SK-MEL-5 (cell line): ENCODE measurements at regions not wholly inside any gene's neighbourhood (a gene's known extent, or its start where the extent isn't known, plus 50 kb on each side); places are given as distances from the start of the nearest gene placed in this dataset.
"Not testable (repeated sequence)": the region's sequence is repeated elsewhere in the genome, so short reads cannot be mapped to it uniquely, and the experiment has no call there.

Source experiments
- DNase-seq: peaks from one replicate; pipeline ENCODE4 v3.0.0-alpha.2; 2016; ENCODE audit warnings: low read depth, low spot score
- in situ Hi-C: cut with HindIII; loops from 2 replicates; pipeline ENCODE4 v1.10.0; 2016; ENCODE audit warnings: low sequenced_read_pairs, high pct_unique_total_duplicates, low pct_unique_long_range_greater_than_20kb

DNA sequence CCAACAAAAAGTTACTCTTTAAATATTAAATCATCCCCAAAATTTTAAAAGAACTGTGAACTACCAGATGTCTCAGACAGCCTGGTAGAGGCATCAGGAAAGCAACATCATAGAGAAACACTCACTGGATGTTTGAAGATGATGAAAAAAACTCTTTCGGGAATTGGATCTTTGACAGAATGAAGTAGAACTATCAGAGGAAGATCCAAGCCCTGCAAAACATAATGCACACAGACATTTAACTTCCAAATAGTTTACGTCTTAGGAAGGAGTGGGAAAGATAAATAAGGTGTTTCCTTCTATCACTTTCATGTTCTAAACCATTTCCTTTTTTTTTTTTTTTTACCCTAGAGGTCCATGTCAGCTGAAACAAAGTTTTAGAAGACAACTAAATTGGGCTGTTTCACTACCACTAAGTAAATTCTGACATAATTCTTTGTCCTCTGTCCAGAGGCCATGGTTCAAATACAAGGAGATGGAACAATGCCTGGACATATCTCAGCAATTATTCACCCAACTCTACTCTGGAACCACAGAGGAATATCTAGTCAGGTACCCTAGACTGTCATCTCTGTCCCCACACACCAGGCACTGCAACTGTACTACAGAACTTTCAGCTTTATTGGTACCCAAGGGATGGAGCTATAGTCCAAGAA lies 217.7 kb upstream of the INTU start:
- DNase-seq, result no peak
- in situ Hi-C loops, result no loop called here

DNA sequence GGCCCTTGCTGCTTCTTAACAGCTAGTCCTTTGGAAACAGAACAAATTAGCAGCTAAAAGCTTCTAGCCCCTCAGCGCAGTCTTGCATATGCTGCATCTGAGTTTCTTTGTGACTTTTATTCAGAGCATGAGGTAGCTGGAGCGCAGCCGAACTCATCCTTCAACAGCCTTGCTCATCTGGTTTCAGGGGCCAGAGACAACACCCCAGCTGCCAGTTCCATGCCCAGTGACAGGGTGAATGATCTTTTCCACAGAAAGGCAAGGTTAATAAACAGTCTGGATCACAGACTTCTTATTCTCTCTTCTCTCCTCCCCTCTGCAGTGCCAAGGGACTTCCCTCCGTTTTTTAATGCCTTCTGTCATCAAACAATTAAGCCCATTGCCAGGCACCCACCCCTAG lies 216.6 kb upstream of the INTU start:
- in situ Hi-C loops, result no loop called here
- no peak for DNase-seq

DNA sequence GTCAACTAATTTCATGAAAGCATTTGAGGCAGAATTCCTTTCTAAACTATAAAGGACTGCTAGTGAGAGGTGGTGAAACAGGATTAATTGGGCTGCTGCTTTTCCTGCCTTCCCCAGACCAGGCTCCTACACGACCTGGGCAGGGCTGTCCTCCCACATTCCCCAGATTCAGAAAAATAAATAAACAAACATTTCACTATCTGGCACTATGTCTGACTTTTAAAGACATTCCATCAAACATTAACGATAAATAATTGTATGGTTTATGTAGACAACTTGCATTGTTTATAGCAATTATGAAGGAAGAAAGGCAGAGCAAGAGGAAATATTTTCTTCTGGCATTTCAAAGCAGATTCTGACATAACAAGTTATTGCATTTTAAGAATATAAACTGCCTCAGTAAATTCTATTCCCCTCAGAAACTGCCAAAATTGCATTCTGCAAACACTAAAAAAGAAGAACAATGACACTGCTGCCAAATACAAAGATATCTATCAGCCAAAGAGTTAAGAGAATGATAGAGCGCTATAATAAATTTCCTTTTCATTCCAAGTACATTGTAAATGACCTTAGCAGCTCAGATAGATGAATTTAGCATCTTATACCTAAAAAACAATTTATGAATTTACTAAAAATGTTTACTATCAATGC lies 214.7 kb upstream of the INTU start:
- in situ Hi-C loops, result no loop called here
- no peak for DNase-seq

DNA sequence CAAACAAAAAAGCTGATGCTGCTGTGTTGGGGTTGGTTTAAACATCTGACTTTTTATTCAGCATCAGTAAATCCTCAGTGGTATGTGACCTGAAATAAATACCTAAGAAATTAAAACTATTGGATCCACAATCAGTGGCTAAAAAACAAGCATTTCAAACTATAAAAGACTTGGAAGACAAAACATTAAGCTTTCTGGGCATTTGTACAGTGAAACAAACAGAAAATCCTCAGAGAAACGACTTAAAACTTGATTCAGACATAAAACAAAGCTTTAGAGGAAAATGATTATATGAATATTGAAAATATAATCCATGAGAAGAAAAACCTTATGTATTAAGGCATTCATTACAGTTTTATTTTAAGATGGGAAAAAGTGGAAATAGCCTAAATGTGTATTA lies 213.3 kb upstream of the INTU start:
- no peak for DNase-seq
- in situ Hi-C loops, result no loop called here

DNA sequence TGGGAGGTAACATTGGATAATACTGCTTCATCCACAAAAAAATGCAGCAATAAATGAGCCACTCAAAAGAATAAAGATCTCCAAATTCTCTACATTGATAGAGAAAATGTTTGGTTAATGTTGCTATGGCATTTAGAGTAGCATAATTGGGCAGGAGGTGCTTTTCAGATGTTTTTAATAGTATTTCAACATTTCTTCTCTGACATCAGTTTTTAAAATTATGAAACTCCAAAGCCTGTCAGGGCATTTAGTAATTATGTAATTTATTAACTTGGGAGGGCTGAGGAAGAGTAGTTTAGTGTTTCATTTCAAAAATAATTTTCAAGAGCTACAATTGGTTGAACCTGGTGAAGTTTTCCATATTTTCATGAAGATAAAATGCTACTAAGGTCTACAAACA lies 211.3 kb upstream of the INTU start:
- DNase-seq, result no peak
- in situ Hi-C loops, result no loop called here

DNA sequence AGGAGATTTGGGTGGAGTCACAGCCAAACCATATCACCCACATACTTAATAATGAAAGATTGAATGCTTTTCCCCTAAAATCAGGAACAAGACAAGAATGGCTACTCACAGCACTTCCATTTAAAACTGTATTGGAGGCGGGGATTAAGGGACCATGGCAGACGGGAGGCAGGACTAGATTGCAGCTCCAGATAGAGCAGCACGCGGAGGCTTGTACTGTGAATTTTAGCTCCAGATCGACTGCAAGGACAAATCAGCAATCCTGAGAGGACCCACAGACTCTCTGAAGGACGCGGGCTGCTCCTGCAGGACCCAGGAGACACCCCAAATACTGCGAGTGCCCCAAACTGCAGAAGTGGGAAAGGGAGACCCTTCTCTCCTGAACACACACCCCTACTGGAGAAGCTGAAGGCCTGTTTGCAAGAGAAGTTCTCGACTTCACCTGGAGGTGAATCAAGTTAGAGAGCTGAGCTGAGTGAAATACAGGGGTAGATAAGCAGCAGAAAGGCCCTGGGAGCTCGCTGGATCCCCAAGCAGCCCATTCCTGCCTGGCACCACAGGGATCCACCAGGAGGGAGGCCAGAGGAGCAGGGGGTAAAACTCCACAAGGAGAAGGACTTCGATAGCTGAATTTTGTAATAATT lies 207.4 kb upstream of the INTU start:
- no peak for DNase-seq
- in situ Hi-C loops, result no loop called here

DNA sequence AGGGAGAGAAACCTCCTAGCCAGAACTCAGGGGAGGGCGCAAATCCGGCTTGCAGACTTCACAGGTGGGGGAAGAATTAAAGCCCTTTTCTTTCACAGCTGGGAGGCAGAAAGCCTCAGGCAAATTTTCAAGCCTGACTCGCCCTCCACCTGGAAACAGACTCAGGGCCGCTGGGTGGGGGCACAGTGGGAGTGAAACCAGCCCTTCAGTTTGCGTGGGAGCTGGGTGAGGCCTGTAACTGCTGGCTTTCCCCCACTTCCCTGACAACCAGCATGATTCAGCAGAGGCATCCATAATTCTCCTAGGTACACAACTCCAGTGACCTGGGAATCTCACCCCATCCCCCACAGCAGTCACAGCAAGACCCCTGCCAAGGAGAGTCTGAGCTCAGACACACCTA lies 206.9 kb upstream of the INTU start:
- no peak for DNase-seq
- in situ Hi-C loops, result no loop called here

DNA sequence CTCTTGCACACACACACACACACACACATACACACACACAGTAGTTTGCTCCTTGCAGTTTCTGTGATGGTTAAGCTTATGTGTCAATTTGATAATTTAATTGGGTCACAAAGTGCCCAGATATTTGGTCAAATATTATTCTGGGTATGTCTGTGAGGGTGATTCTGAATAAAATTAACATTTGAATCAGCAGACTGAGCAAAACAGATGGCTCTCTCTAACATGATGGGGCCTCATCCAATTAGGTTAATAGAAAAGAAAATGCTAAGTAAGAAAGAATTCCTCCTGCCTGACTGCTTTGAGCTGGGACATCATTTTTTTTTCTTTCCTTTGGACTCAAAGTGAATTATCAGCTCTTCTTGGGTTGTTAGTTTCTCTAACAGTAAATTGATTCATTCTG lies 191.2 kb upstream of the INTU start:
- no peak for DNase-seq
- in situ Hi-C loops, result no loop called here

DNA sequence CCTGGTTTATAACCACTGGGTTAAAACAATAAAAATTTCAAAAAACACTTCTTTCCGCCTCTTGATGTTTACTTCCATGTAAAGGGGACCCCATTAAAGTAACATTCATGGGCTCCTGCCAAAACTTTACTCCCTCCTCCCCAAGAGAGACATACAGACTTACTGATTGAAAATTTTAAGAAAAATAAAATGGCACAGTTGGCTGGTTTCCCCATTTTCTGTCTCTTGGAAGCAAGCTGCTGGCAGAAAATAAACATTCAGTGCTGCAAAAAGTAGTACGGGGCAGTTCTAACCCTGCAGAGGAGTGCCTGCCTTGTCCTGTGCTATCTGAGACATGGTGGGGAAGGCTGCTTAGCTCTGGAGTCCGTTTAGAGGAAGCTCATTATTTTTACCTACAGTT lies 187.3 kb upstream of the INTU start:
- in situ Hi-C loops, result no loop called here
- no peak for DNase-seq

DNA sequence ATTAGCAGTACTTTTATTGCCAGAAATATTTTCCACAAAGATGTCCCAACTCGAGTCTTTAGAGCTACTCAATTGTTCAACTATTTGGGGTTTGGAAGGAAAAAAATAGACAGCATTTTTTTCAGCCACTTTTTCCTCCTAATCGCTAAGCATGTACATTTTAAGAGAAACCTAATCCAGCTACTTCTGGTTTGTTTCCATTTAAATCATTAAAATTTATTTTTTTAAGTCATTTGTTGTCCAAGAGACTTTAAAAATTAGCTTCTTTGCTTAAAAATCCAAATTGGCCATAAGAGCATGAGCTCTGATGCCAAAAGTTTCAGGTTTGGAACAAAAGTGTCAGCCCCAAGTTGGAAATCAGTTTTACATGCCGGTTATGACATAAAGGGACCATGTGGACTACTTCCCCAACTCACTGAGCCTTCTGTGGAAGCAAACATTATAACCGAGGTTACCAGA lies 186.3 kb upstream of the INTU start:
- in situ Hi-C loops, result no loop called here
- no peak for DNase-seq

DNA sequence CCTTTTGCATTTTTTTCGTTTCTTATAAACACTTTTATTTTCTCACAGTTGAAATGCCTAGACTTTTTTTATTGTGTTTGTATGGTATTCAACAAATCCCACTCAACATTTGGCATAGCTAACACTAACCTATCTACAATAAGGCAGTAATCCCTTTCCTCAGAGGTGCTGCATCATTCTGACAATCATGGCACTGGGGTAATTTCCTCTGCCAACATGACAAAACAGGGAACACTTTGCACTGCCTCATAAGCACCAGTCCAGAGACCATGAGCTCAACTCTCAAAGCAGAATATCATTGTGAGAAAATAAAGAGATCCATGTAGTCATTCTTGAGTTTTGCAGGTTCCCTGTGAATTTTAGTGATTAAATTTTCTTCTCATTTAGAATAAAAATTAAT lies 183.8 kb upstream of the INTU start:
- DNase-seq, result no peak
- in situ Hi-C loops, result no loop called here

DNA sequence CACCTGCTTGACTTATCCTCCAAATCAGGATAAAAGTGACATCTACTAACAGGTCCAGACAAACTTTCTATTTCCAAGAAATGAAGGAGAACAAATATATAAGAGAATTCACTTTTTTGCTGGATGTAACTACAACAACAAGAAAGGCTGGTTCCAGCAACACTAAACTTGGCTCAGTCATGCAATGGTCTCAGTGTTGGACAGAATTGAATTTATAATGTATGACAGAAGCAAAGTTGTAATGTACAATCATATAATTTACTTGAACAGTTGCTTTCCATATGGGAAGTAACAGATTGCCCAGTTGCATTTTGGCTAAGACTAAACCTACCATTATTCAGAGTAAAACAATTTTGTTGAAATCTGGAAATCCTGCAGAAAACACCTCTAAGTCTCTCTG lies 183.3 kb upstream of the INTU start:
- in situ Hi-C loops, result no loop called here
- DNase-seq, result no peak

DNA sequence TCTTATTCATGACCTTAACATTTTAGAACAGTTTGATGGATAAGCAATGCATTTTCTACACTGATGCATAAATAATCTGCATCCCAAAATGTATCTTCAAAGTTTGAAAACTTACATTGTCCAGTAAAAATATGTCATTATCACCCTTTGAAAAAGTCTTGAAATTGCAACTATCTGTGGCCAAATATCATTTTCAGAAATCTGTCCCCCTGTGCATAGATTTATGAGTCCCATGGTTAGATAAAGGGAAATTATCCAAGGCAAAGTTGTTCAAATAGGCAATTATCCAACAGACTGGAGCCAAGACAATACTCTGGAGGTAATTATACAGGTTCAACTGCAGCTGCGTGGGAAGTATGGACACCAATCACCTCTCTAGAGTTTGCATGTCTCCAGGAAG lies 182.5 kb upstream of the INTU start:
- DNase-seq, result no peak
- in situ Hi-C loops, result no loop called here

DNA sequence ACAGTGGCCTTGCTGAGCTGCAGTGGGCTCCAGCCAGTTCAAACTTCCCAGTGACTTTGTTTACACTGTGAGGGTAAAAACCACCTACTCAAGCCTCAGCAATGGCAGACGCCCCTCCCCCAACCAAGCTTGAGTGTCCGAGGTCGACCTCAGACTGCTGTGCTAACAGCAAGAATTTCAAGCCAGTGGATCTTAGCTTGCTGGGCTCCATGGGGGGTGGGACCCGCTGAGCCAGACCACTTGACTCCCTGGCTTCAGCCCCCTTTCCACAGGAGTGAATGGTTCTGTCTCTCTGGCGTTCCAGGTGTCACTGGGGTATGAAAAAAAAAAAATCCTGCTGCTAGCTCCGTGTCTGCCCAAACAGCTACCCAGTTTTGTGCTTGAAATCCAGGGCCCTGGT lies 168.9 kb upstream of the INTU start:
- DNase-seq, result no peak
- in situ Hi-C loops, result no loop called here

DNA sequence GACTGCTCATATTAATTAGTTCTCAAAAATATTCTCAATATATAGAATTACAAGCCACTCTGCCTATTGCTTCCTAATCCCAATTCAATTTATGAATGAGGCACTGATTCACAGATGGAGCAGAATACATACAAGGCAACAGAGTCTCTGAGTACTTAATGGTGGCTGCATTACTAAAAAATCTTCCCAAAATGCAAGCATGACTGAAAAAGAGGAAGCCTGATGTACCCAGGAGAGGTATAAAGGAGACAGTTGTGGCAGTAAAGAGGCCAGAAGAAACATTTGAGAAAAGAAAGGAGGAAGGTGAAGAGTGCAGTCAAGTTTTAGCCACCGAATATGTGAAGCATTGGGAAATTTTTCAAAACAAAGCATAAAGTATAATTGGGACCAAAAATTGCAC lies 163.2 kb upstream of the INTU start:
- DNase-seq, result no peak
- in situ Hi-C loops, result no loop called here

DNA sequence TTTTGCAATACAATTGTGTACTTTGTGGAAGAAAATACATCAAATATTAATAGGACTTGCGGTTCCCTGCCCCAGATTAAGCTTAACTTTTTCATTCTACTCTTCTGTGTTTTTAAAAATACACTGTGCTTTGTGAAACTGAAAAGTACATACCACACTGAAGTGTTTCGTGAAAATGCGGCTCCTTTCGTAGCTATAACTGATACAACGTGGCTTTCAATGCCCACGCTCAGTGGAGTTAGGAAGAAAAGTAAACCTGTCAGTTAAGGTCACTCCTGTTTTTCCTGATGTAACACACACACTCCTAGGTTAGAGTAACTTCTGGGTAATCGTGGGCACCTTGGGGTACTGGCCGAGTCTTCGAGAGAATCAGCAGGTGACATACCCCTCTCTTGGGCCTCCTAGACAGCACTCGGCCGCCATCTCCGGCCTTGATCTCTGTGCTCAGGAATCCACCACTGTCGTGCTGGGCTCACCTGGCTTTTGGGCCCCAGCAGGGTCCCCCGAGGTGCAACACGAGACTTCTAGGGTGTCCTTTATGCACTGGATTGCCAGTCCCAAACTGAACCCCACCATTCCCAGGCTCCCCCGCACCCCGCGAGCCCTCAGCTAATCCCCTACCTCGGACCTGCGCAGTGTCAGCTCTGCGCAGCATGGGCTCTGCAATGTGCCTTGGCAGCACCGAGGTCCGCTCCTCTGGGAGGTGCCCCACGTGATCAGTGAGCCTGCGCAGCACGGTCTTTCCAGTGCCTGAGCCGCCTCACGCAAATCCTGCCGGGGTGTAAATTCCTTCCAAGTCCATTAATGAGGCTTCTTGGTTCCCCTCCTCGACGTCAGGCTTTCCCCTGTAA lies 162.6 kb upstream of the INTU start:
- in situ Hi-C loops, result no loop called here
- no peak for DNase-seq

DNA sequence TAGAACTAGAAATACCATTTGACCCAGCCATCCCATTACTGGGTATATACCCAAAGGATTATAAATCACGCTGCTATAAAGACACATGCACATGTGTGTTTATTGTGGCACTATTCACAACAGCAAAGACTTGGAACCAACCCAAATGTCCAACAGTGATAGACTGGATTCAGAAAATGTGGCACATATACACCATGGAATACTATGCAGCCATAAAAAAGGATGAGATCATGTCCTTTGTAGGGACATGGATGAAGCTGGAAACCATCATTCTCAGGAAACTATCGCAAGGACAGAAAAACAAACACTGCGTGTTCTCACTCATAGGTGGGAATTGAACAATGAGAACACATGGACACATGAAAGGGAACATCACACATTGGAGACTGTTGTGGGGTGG lies 154.5 kb upstream of the INTU start:
- in situ Hi-C loops, DNase-seq: not testable (repeated sequence)

DNA sequence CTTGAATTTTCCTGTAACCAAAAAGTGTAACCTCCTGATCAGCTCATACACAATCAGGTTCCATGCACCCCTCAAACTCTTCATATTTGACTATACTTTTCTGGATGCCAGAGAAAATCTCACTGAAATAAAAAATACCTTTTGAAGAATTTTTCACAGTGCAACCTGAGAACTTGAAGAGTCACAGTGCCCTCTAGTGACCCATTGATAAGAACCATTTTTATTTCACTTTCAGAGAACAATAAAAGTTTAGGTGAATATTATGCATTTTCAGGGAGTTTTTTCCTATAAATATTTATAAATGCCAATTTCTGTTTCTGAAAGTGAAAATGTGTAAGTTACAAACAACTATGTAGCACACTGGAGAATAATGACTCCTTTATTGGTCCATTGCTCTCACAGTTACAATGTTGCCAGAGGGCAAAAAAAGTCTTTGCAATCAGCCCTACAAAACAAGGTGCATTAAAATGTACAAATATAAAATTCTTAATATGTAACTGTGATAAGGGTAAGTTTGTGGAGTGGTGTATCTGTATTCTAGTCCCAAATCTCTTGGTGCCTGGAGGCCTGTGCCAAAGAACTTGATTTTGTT lies 153.6 kb upstream of the INTU start:
- in situ Hi-C loops, result no loop called here
- DNase-seq, result peak; percentile 36
